Tibial nerve (tissue), 4 donors: ENCODE measurements at regions not wholly inside any gene's neighbourhood (a gene's known extent, or its start where the extent isn't known, plus 50 kb on each side); places are given as distances from the start of the nearest gene placed in this dataset.

Source experiments
- DNase-seq, 2 donors: peaks; one replicate each; pipeline ENCODE4 v3.0.0-alpha.2; 2019; ENCODE audit warnings: low spot score in 2 of 2
- H3K27ac ChIP-seq, 4 donors: fragments of 200-600 bp; sonication (generic) in 3 of 4; one replicate each; pipeline ENCODE4 v1.5.1; 2017 to 2019; ENCODE audit warnings: mild to moderate bottlenecking in 1 of 4
- H3K27me3 ChIP-seq, 2 donors: fragments of 200-600 bp; sonication (generic) in 1 of 2; one replicate each; pipeline versions ENCODE4 v1.5.1 to v1.6.0; 2017 to 2019
- H3K36me3 ChIP-seq, 3 donors: fragments of 200-600 bp; sonication (generic); one replicate each; pipeline ENCODE4 v1.5.1; 2018 to 2019
- H3K4me1 ChIP-seq, 4 donors: fragments of 200-600 bp; sonication (generic) in 3 of 4; one replicate each; pipeline ENCODE4 v1.5.1; 2017 to 2019
- H3K4me3 ChIP-seq, 4 donors: fragments of 200-600 bp; sonication (generic) in 3 of 4; one replicate each; pipeline ENCODE4 v1.5.1; 2017 to 2019; ENCODE audit warnings: mild to moderate bottlenecking in 1 of 4, moderate library complexity in 1 of 4
- H3K9me3 ChIP-seq, 4 donors: fragments of 200-600 bp; sonication (generic) in 3 of 4; one replicate each; pipeline ENCODE4 v1.5.1; 2017 to 2019
- EP300 ChIP-seq, 2 donors: sonication (generic); formaldehyde crosslinking; IDR thresholded peaks; one replicate each; pipeline ENCODE4 v1.6.1; 2017; ENCODE audit warnings: antibody characterized with exemption in 2 of 2, mild to moderate bottlenecking in 1 of 2
- POLR2A ChIP-seq, 2 donors: fragments of 450-650 bp; IDR thresholded peaks; one replicate each; pipeline ENCODE4 v1.6.1; 2017; ENCODE audit warnings: antibody characterized with exemption in 2 of 2, mild to moderate bottlenecking in 2 of 2, moderate library complexity in 2 of 2
- WGBS, 2 donors: methylation state at CpG; one replicate each; pipeline ENCODE4 v1.1.5; 2018; 5-methylcytosine and 5-hydroxymethylcytosine counted together
- TF ChIP-seq, protein P1 (sequence below), 5 experiments: fragments of 200-600 bp in 3 of 5; fragments of 450-650 bp in 2 of 5; sonication (generic) in 3 of 5; IDR thresholded peaks; one replicate each; pipeline ENCODE4 v1.5.1; 2016 to 2019; ENCODE audit warnings: antibody characterized with exemption in 5 of 5, mild to moderate bottlenecking in 3 of 5, moderate library complexity in 2 of 5

DNA sequence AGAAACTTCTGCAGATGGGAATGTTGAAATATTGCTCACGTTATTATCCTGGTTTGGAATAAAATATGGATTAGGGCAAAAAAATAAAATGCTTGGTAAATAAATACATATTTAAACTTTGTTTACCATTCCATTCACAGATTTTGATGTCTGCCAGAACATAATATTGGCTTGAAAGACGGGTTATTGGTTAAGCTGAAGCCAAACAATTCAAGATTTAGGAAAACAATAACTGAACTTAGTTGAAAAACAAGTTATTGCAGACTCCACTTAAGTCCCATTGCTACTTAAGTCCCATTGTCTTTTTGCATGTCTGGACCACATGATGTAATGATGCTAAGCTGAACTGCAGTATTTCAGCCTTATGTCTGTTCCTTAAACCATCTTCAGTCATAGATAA lies 722.5 kb downstream of the FAT4 start:
- H3K9me3 ChIP-seq: no peaks in the 10 kb centered on the region
- 46 to 50% methylated on average over 2 of the region's 2 CpGs for WGBS, 2 donors
- H3K27me3 ChIP-seq: no peaks in the 10 kb centered on the region
- no peaks in the 10 kb centered on the region for H3K36me3 ChIP-seq
- no peak for DNase-seq
- no peak overlapping the region for H3K4me3 ChIP-seq
- no peak for TF ChIP-seq POLR2A (IDR thresholded peaks at IDR 0.05)
- TF ChIP-seq, protein P1, sequence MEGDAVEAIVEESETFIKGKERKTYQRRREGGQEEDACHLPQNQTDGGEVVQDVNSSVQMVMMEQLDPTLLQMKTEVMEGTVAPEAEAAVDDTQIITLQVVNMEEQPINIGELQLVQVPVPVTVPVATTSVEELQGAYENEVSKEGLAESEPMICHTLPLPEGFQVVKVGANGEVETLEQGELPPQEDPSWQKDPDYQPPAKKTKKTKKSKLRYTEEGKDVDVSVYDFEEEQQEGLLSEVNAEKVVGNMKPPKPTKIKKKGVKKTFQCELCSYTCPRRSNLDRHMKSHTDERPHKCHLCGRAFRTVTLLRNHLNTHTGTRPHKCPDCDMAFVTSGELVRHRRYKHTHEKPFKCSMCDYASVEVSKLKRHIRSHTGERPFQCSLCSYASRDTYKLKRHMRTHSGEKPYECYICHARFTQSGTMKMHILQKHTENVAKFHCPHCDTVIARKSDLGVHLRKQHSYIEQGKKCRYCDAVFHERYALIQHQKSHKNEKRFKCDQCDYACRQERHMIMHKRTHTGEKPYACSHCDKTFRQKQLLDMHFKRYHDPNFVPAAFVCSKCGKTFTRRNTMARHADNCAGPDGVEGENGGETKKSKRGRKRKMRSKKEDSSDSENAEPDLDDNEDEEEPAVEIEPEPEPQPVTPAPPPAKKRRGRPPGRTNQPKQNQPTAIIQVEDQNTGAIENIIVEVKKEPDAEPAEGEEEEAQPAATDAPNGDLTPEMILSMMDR (IDR thresholded peaks at IDR 0.05): no peak
- no peak for TF ChIP-seq EP300 (IDR thresholded peaks at IDR 0.05)
- no peak overlapping the region for H3K27ac ChIP-seq
- peaks cover 0 to 9% (median 0%) of the 10 kb centered on the region in 4 donors for H3K4me1 ChIP-seq

- 24 to 28% methylated on average over 2 of the region's 2 CpGs for WGBS, 2 donors
- no peaks in the 10 kb centered on the region for H3K36me3 ChIP-seq
- no peak overlapping the region for H3K27ac ChIP-seq
- peaks cover 0 to 9% (median 0%) of the 10 kb centered on the region in 4 donors for H3K4me1 ChIP-seq
- no peaks in the 10 kb centered on the region for H3K27me3 ChIP-seq
- TF ChIP-seq EP300 (IDR thresholded peaks at IDR 0.05) (no peak), POLR2A (IDR thresholded peaks at IDR 0.05) (no peak)
- TF ChIP-seq, protein P1 (IDR thresholded peaks at IDR 0.05): no peak
- H3K4me3 ChIP-seq: no peak overlapping the region
- no peaks in the 10 kb centered on the region for H3K9me3 ChIP-seq
- DNase-seq: no peak
Observed at GRCh38 chr4:126038502-126039144, 723.9 kb downstream of the FAT4 start.

- Histone ChIP-seq H3K36me3 (no peaks in the 10 kb centered on the region), H3K9me3 (no peaks in the 10 kb centered on the region), H3K27me3 (no peaks in the 10 kb centered on the region), H3K27ac (no peak overlapping the region), H3K4me1 (no peaks in the 10 kb centered on the region), H3K4me3 (no peak overlapping the region)
- DNase-seq: no peak
- WGBS, 2 donors: 55 to 83% methylated on average over 2 of the region's 2 CpGs
- TF ChIP-seq POLR2A (IDR thresholded peaks at IDR 0.05) (no peak), EP300 (IDR thresholded peaks at IDR 0.05) (no peak)
- TF ChIP-seq, protein P1 (IDR thresholded peaks at IDR 0.05): no peak
Observed at GRCh38 chr4:126046081-126046614, 731.4 kb downstream of the FAT4 start.

DNA sequence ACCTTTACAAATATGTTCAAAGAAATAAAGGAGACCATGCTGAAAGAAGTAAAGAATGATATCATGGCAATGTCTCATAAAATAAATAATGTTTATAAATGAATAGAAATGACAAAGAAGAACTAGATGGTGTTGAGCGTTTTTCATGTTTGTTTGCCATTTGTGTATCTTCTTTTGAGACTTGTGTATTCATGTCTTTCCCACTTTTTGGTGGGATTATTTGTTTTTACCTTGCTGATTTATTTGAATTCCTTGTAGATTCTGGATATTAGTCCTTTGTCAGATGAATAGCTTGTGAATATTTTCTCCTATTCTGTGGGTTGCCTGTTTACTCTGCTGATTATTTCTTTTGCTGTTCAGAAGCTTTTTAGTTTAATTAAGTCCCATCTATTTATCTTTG lies 732.4 kb downstream of the FAT4 start:
- no peaks in the 10 kb centered on the region for H3K36me3 ChIP-seq
- H3K27ac ChIP-seq: no peak overlapping the region
- H3K27me3 ChIP-seq: no peaks in the 10 kb centered on the region
- no peak overlapping the region for H3K4me3 ChIP-seq
- WGBS, 2 donors: 91 to 93% methylated on average over 1 of the region's 1 CpG
- peaks cover 0 to 6% (median 0%) of the 10 kb centered on the region in 4 donors for H3K4me1 ChIP-seq
- H3K9me3 ChIP-seq: no peaks in the 10 kb centered on the region
- no peak for TF ChIP-seq POLR2A (IDR thresholded peaks at IDR 0.05)
- TF ChIP-seq, protein P1 (IDR thresholded peaks at IDR 0.05): no peak
- no peak for TF ChIP-seq EP300 (IDR thresholded peaks at IDR 0.05)
- DNase-seq: no peak

- no peak for TF ChIP-seq EP300 (IDR thresholded peaks at IDR 0.05)
- TF ChIP-seq, protein P1 (IDR thresholded peaks at IDR 0.05): peak in 2 of 5 experiments; percentile 6 to 22
- 16 to 19% methylated on average over 1 of the region's 1 CpG for WGBS, 2 donors
- peak overlapping the region in 1 of 4 donors; percentile 33 for H3K27ac ChIP-seq
Observed at GRCh38 chr4:126051689-126052424, 737.1 kb downstream of the FAT4 start.

More at GRCh38 chr4:126051689-126052424, 737.1 kb downstream of the FAT4 start:
- Histone ChIP-seq H3K27me3 (no peaks in the 10 kb centered on the region), H3K4me3 (no peak overlapping the region), H3K36me3 (no peaks in the 10 kb centered on the region), H3K4me1 (peaks cover 0 to 11% (median 0%) of the 10 kb centered on the region in 4 donors), H3K9me3 (no peaks in the 10 kb centered on the region)
- no peak for DNase-seq
